SU-DHL-6 (cell line): ENCODE measurements at regions not wholly inside any gene's neighbourhood (a gene's known extent, or its start where the extent isn't known, plus 50 kb on each side); places are given as distances from the start of the nearest gene placed in this dataset.

Experiments used
- EZH2phosphoT487 ChIP-seq: fragments of 200-600 bp; sonication (generic), shearing (Covaris generic); conservative IDR thresholded peaks from 2 replicates; pipeline ENCODE4 v1.6.1; 2018; ENCODE audit warnings: mild to moderate bottlenecking, antibody characterized with exemption, low read length, moderate library complexity, mixed read lengths
- TF ChIP-seq, protein P1 (sequence below): fragments of 200-600 bp; sonication (generic); IDR thresholded peaks from one replicate; pipeline ENCODE4 v1.5.1; 2017; ENCODE audit warnings: antibody characterized with exemption, mild to moderate bottlenecking, low read length, moderate library complexity; ENCODE audit not compliant: insufficient read depth, poor library complexity, severe bottlenecking

DNA sequence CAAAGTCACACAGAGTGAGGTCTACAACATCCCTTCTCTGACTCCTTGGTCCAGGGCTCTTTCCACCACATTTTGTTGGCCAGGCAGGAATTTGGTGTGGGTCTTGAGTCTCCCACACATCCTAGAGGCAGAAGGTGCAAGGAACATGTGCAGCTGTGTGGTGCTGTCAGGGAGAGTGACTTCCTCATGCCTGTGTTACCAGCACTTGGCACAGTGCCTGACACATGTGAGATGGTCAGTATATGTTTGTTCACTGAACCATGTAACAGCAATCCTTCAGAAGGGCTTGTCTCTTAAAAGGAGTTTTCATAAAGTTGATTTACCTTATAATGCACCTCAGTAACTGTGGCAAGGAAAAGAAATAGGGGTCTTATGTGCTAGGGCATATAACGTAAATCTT is 168.5 kb downstream of the CDC5L start:
- TF ChIP-seq, protein P1, sequence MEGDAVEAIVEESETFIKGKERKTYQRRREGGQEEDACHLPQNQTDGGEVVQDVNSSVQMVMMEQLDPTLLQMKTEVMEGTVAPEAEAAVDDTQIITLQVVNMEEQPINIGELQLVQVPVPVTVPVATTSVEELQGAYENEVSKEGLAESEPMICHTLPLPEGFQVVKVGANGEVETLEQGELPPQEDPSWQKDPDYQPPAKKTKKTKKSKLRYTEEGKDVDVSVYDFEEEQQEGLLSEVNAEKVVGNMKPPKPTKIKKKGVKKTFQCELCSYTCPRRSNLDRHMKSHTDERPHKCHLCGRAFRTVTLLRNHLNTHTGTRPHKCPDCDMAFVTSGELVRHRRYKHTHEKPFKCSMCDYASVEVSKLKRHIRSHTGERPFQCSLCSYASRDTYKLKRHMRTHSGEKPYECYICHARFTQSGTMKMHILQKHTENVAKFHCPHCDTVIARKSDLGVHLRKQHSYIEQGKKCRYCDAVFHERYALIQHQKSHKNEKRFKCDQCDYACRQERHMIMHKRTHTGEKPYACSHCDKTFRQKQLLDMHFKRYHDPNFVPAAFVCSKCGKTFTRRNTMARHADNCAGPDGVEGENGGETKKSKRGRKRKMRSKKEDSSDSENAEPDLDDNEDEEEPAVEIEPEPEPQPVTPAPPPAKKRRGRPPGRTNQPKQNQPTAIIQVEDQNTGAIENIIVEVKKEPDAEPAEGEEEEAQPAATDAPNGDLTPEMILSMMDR = no peak
- TF ChIP-seq EZH2phosphoT487 = no peak
